ENCODE measurements at regions not wholly inside any gene's neighbourhood (a gene's known extent, or its start where the extent isn't known, plus 50 kb on each side); places are given as distances from the start of the nearest gene placed in this dataset.

- Histone ChIP-seq H3K27me3 (ENCODE audit: insufficient read depth, low read depth, low read length) (no peaks in the 10 kb centered on the region), H3K9ac (ENCODE audit: low read length) (no peak overlapping the region), H3F3A (ENCODE audit: insufficient read depth, low read length, poor library complexity, severe bottlenecking) (no peaks in the 10 kb centered on the region), H3K4me2 (ENCODE audit: low read length) (no peak overlapping the region), H3K4me3 (ENCODE audit: low read length) (no peak overlapping the region), H3K9me3 (ENCODE audit: low read length) (no peaks in the 10 kb centered on the region), H3K79me2 (replicated peaks; ENCODE audit: insufficient read depth, low read length) (no peaks in the 10 kb centered on the region), H3K9me2 (ENCODE audit: insufficient read depth, low read length) (no peaks in the 10 kb centered on the region), H3K27ac (ENCODE audit: low read length) (no peak overlapping the region), H4K20me1 (ENCODE audit: insufficient read depth) (no peaks in the 10 kb centered on the region), H2AFZ (ENCODE audit: low read depth, low read length) (no peak overlapping the region), H3K36me3 (ENCODE audit: insufficient read depth, low read length) (no peaks in the 10 kb centered on the region)
- TF ChIP-seq SMC3 (conservative IDR thresholded peaks at IDR 0.05; ENCODE audit: poor library complexity) = no peak
- TF ChIP-seq EZH2 (IDR thresholded peaks at IDR 0.05; ENCODE audit: borderline replicate concordance, insufficient read depth, low read length, poor library complexity, severe bottlenecking) = no peak
- no peak for TF ChIP-seq EP300 (conservative IDR thresholded peaks at IDR 0.05; ENCODE audit: poor library complexity, severe bottlenecking)
- TF ChIP-seq RAD21 (conservative IDR thresholded peaks at IDR 0.05) = no peak
- TF ChIP-seq CTCF (IDR thresholded peaks at IDR 0.05; ENCODE audit: poor library complexity, severe bottlenecking) = no peak
- TF ChIP-seq REST (IDR thresholded peaks at IDR 0.05; ENCODE audit: borderline replicate concordance) = no peak
- TF ChIP-seq MXI1 (conservative IDR thresholded peaks at IDR 0.05; ENCODE audit: poor library complexity, severe bottlenecking) = no peak
- TF ChIP-seq POLR2AphosphoS5 (IDR thresholded peaks at IDR 0.05) = no peak
- no peak for TF ChIP-seq TAF1 (IDR thresholded peaks at IDR 0.05; ENCODE audit: low read depth)
Measured at GRCh38 chr2:220346919-220347318, 719.5 kb downstream of the SLC4A3 start.

GRCh38 chr2:220347626-220348025, 720.2 kb downstream of the SLC4A3 start:
- Histone ChIP-seq H3F3A (ENCODE audit: insufficient read depth, low read length, poor library complexity, severe bottlenecking) (no peaks in the 10 kb centered on the region), H3K4me2 (ENCODE audit: low read length) (no peak overlapping the region), H3K36me3 (ENCODE audit: insufficient read depth, low read length) (no peaks in the 10 kb centered on the region), H3K27me3 (ENCODE audit: insufficient read depth, low read depth, low read length) (no peaks in the 10 kb centered on the region), H3K27ac (ENCODE audit: low read length) (no peak overlapping the region), H3K4me3 (ENCODE audit: low read length) (no peak overlapping the region), H3K9me3 (ENCODE audit: low read length) (no peaks in the 10 kb centered on the region), H3K9me2 (ENCODE audit: insufficient read depth, low read length) (no peaks in the 10 kb centered on the region), H2AFZ (ENCODE audit: low read depth, low read length) (no peak overlapping the region), H3K9ac (ENCODE audit: low read length) (no peak overlapping the region), H3K79me2 (replicated peaks; ENCODE audit: insufficient read depth, low read length) (no peaks in the 10 kb centered on the region), H4K20me1 (ENCODE audit: insufficient read depth) (no peaks in the 10 kb centered on the region)
- TF ChIP-seq RAD21 (conservative IDR thresholded peaks at IDR 0.05) = no peak

- no peaks in the 10 kb centered on the region for H3K27me3 ChIP-seq (ENCODE audit: insufficient read depth, low read depth, low read length)
- no peaks in the 10 kb centered on the region for H4K20me1 ChIP-seq (ENCODE audit: insufficient read depth)
- H3K9ac ChIP-seq (ENCODE audit: low read length) = no peak overlapping the region
- no peaks in the 10 kb centered on the region for H3F3A ChIP-seq (ENCODE audit: insufficient read depth, low read length, poor library complexity, severe bottlenecking)
- no peaks in the 10 kb centered on the region for H3K9me3 ChIP-seq (ENCODE audit: low read length)
- no peaks in the 10 kb centered on the region for H3K9me2 ChIP-seq (ENCODE audit: insufficient read depth, low read length)
- TF ChIP-seq CTCF (IDR thresholded peaks at IDR 0.05; ENCODE audit: poor library complexity, severe bottlenecking) (no peak), REST (IDR thresholded peaks at IDR 0.05; ENCODE audit: borderline replicate concordance) (no peak)
- no peak overlapping the region for H3K4me2 ChIP-seq (ENCODE audit: low read length)
- H3K4me3 ChIP-seq (ENCODE audit: low read length) = no peak overlapping the region
- no peak overlapping the region for H2AFZ ChIP-seq (ENCODE audit: low read depth, low read length)
- H3K36me3 ChIP-seq (ENCODE audit: insufficient read depth, low read length) = no peaks in the 10 kb centered on the region
- no peak overlapping the region for H3K27ac ChIP-seq (ENCODE audit: low read length)
- H3K79me2 ChIP-seq (replicated peaks; ENCODE audit: insufficient read depth, low read length) = no peaks in the 10 kb centered on the region
Measured at GRCh38 chr2:220348206-220348605, 720.8 kb downstream of the SLC4A3 start.
